ENCODE measurements at regions not wholly inside any gene's neighbourhood (a gene's known extent, or its start where the extent isn't known, plus 50 kb on each side); places are given as distances from the start of the nearest gene placed in this dataset.
A peak's percentile ranks its signal among the peaks of the same experiment; 100 is the strongest.

GRCh38 chr16:82263521-82264143 lies 93.6 kb upstream of the MPHOSPH6 start:
- Histone ChIP-seq H3K27me3 (ENCODE audit: low read depth) (peaks cover 5% of the 10 kb centered on the region), H3K4me3 (no peak overlapping the region), H3K4me1 (peaks cover 13% of the 10 kb centered on the region), H3K9me3 (replicated peaks) (no peaks in the 10 kb centered on the region), H3K27ac (replicated peaks) (no peak overlapping the region), H3K36me3 (no peaks in the 10 kb centered on the region)
- intact Hi-C loops (cut with micrococcal nuclease): loop anchor here (2.0 to 10.0 kb wide), 2 partner anchors 81 to 1181 kb away; no protein-coding TSS in a partner anchor
- peak; percentile 22 for DNase-seq
- TF ChIP-seq CTCF (IDR thresholded peaks at IDR 0.05; ENCODE audit: borderline replicate concordance): peak; percentile 95

- H3K27me3 ChIP-seq (ENCODE audit: low read depth): peaks cover 5% of the 10 kb centered on the region
- intact Hi-C loops (cut with micrococcal nuclease): loop anchor here (2.0 to 10.0 kb wide), 2 partner anchors 83 to 1183 kb away; no protein-coding TSS in a partner anchor
- TF ChIP-seq CTCF (IDR thresholded peaks at IDR 0.05; ENCODE audit: borderline replicate concordance): no peak
- H3K27ac ChIP-seq (replicated peaks): no peak overlapping the region
- no peaks in the 10 kb centered on the region for H3K9me3 ChIP-seq (replicated peaks)
- H3K36me3 ChIP-seq: no peaks in the 10 kb centered on the region
- DNase-seq: no peak
- peaks cover 13% of the 10 kb centered on the region for H3K4me1 ChIP-seq
- H3K4me3 ChIP-seq: no peak overlapping the region
These were observed 92.2 kb upstream of the MPHOSPH6 start for GRCh38 chr16:82262244-82262643.

GRCh38 chr16:82260212-82260795 lies 90.3 kb upstream of the MPHOSPH6 start:
- H3K4me3 ChIP-seq: no peak overlapping the region

GRCh38 chr16:82259731-82260130 lies 89.7 kb upstream of the MPHOSPH6 start:
- no peak overlapping the region for H3K4me3 ChIP-seq
- H3K27me3 ChIP-seq (ENCODE audit: low read depth): peaks cover 5% of the 10 kb centered on the region
- H3K27ac ChIP-seq (replicated peaks): no peak overlapping the region
- peaks cover 13% of the 10 kb centered on the region for H3K4me1 ChIP-seq
- DNase-seq: no peak
- no peak for TF ChIP-seq CTCF (IDR thresholded peaks at IDR 0.05; ENCODE audit: borderline replicate concordance)
- intact Hi-C loops (cut with micrococcal nuclease): loop anchor here (10.0 kb wide), 1 partner anchor 1185 kb away; no protein-coding TSS in a partner anchor
- H3K9me3 ChIP-seq (replicated peaks): no peaks in the 10 kb centered on the region
- H3K36me3 ChIP-seq: no peaks in the 10 kb centered on the region

More at GRCh38 chr16:82260212-82260795, 90.3 kb upstream of the MPHOSPH6 start:
- peaks cover 13% of the 10 kb centered on the region for H3K4me1 ChIP-seq
- intact Hi-C loops (cut with micrococcal nuclease): loop anchor here (10.0 kb wide), 1 partner anchor 1184 kb away; no protein-coding TSS in a partner anchor
- no peak overlapping the region for H3K27ac ChIP-seq (replicated peaks)
- H3K9me3 ChIP-seq (replicated peaks): no peaks in the 10 kb centered on the region
- peaks cover 5% of the 10 kb centered on the region for H3K27me3 ChIP-seq (ENCODE audit: low read depth)
- no peak for TF ChIP-seq CTCF (IDR thresholded peaks at IDR 0.05; ENCODE audit: borderline replicate concordance)
- DNase-seq: no peak
- H3K36me3 ChIP-seq: no peaks in the 10 kb centered on the region

GRCh38 chr16:82257990-82258389 lies 88.0 kb upstream of the MPHOSPH6 start:
- Histone ChIP-seq H3K36me3 (no peaks in the 10 kb centered on the region), H3K9me3 (replicated peaks) (no peaks in the 10 kb centered on the region), H3K27me3 (ENCODE audit: low read depth) (peaks cover 5% of the 10 kb centered on the region), H3K4me1 (peaks cover 4% of the 10 kb centered on the region), H3K4me3 (no peak overlapping the region), H3K27ac (replicated peaks) (no peak overlapping the region)
- TF ChIP-seq CTCF (IDR thresholded peaks at IDR 0.05; ENCODE audit: borderline replicate concordance): no peak
- intact Hi-C loops (cut with micrococcal nuclease): no loop called here
- no peak for DNase-seq

Data from left ventricle myocardium inferior (tissue), 1 donor.